H9 (cell line): ENCODE measurements at regions not wholly inside any gene's neighbourhood (a gene's known extent, or its start where the extent isn't known, plus 50 kb on each side); places are given as distances from the start of the nearest gene placed in this dataset.
"Not testable (repeated sequence)": the region's sequence is repeated elsewhere in the genome, so short reads cannot be mapped to it uniquely, and the experiment has no call there.

Source experiments
- DNase-seq: peaks from one replicate; pipeline ENCODE4 v3.0.0-alpha.2; 2017
- H2AFZ ChIP-seq: one replicate; pipeline ENCODE4 v1.6.1; 2013; ENCODE audit warnings: mild to moderate bottlenecking, low read length, control low read depth, moderate library complexity
- H2AK5ac ChIP-seq: 2 replicates; pipeline ENCODE4 v1.6.1; 2013; ENCODE audit warnings: low read length, control low read depth, mixed read lengths; ENCODE audit not compliant: insufficient read length
- H2BK120ac ChIP-seq: one replicate; pipeline ENCODE4 v1.6.1; 2013; ENCODE audit warnings: low read depth, mild to moderate bottlenecking, low read length, control low read depth, inconsistent platforms; ENCODE audit not compliant: poor library complexity, severe bottlenecking
- H2BK12ac ChIP-seq: 2 replicates; pipeline ENCODE4 v1.6.1; 2013; ENCODE audit warnings: low read length, control low read depth, mixed read lengths, low read depth; ENCODE audit not compliant: insufficient read length
- H2BK15ac ChIP-seq: 2 replicates; pipeline ENCODE4 v1.6.1; 2013; ENCODE audit warnings: low read depth, low read length, control low read depth
- H2BK20ac ChIP-seq: one replicate; pipeline ENCODE4 v1.6.1; 2013; ENCODE audit warnings: low read depth, mild to moderate bottlenecking, low read length, control low read depth, inconsistent platforms; ENCODE audit not compliant: poor library complexity, severe bottlenecking
- H2BK5ac ChIP-seq: 2 replicates; pipeline ENCODE4 v1.6.1; 2013; ENCODE audit warnings: low read length, control low read depth, mixed read lengths; ENCODE audit not compliant: insufficient read length
- H3K14ac ChIP-seq: 2 replicates; pipeline ENCODE4 v1.6.1; 2013; ENCODE audit warnings: low read length, control low read depth; ENCODE audit not compliant: insufficient read depth
- H3K18ac ChIP-seq: 2 replicates; pipeline ENCODE4 v1.6.1; 2013; ENCODE audit warnings: low read depth, mild to moderate bottlenecking, mixed read lengths, low read length, control low read depth; ENCODE audit not compliant: insufficient read length
- H3K23ac ChIP-seq: 2 replicates; pipeline ENCODE4 v1.6.1; 2013; ENCODE audit warnings: low read length, control low read depth, mixed read lengths, low read depth; ENCODE audit not compliant: insufficient read length
- H3K23me2 ChIP-seq: 2 replicates; pipeline ENCODE4 v1.6.1; 2013; ENCODE audit warnings: low read depth, mild to moderate bottlenecking, mixed read lengths, low read length, control low read depth; ENCODE audit not compliant: insufficient read length, poor library complexity, severe bottlenecking
- H3K27ac ChIP-seq: 2 replicates; pipeline ENCODE4 v1.5.1; 2013; ENCODE audit warnings: low read length, control low read depth, mixed read lengths, low read depth; ENCODE audit not compliant: insufficient read length
- H3K27me3 ChIP-seq: 2 replicates; pipeline ENCODE4 v1.6.1; 2013; ENCODE audit warnings: low read length, control low read depth, inconsistent platforms; ENCODE audit not compliant: insufficient read depth
- H3K4ac ChIP-seq: 2 replicates; pipeline ENCODE4 v1.6.1; 2013; ENCODE audit warnings: low read depth, mild to moderate bottlenecking, control low read depth, inconsistent platforms, low read length, moderate library complexity
- H3K4me1 ChIP-seq: 2 replicates; pipeline ENCODE4 v1.6.1; 2013; ENCODE audit warnings: low read length, control low read depth, inconsistent platforms; ENCODE audit not compliant: insufficient read depth
- H3K4me2 ChIP-seq: 2 replicates; pipeline ENCODE4 v1.6.1; 2013; ENCODE audit warnings: low read length, control low read depth, mixed read lengths; ENCODE audit not compliant: insufficient read length, insufficient read depth
- H3K56ac ChIP-seq: 2 replicates; pipeline ENCODE4 v1.6.1; 2013; ENCODE audit warnings: low read depth, mild to moderate bottlenecking, mixed read lengths, low read length, control low read depth; ENCODE audit not compliant: insufficient read length
- H3K79me1 ChIP-seq: 2 replicates; pipeline ENCODE4 v1.6.1; 2013; ENCODE audit warnings: low read depth, mild to moderate bottlenecking, moderate library complexity, low read length, control low read depth, inconsistent platforms; ENCODE audit not compliant: insufficient read depth, poor library complexity, severe bottlenecking
- H3K79me2 ChIP-seq: 2 replicates; pipeline ENCODE4 v1.6.1; 2013; ENCODE audit warnings: low read length, control low read depth, inconsistent platforms; ENCODE audit not compliant: insufficient read depth
- H3K9ac ChIP-seq: 2 replicates; pipeline ENCODE4 v1.6.1; 2013; ENCODE audit warnings: low read length, control low read depth, mixed read lengths; ENCODE audit not compliant: insufficient read length; ENCODE audit errors: extremely low read depth
- H3K9me3 ChIP-seq: one replicate; pipeline ENCODE4 v1.6.1; 2013; ENCODE audit warnings: low read depth, low read length, inconsistent platforms; ENCODE audit not compliant: control insufficient read depth
- H3T11ph ChIP-seq: one replicate; pipeline ENCODE4 v1.6.1; 2013; ENCODE audit warnings: mild to moderate bottlenecking, low read length, control low read depth, inconsistent platforms
- H4K20me1 ChIP-seq: one replicate; pipeline ENCODE4 v1.6.1; 2013; ENCODE audit not compliant: control insufficient read depth, insufficient read length, insufficient read depth
- H4K5ac ChIP-seq: 2 replicates; pipeline ENCODE4 v1.6.1; 2013; ENCODE audit warnings: low read depth, mild to moderate bottlenecking, mixed read lengths, low read length, control low read depth; ENCODE audit not compliant: insufficient read length
- H4K8ac ChIP-seq: replicated peaks from 2 replicates; pipeline ENCODE4 v1.6.1; 2013; ENCODE audit warnings: low read length, control low read depth, mixed read lengths, low read depth; ENCODE audit not compliant: insufficient read length
- H4K91ac ChIP-seq: 2 replicates; pipeline ENCODE4 v1.6.1; 2013; ENCODE audit warnings: low read depth, mild to moderate bottlenecking, moderate library complexity, mixed read lengths, low read length, control low read depth; ENCODE audit not compliant: insufficient read length
- H3K27ac Mint-ChIP-seq, 3 experiments: 2 replicates in 2 of 3; 3 replicates in 1 of 3; pipeline ENCODE4 v1.8.0; 2020 to 2021; ENCODE audit warnings: mixed read lengths in 3 of 3, mild to moderate bottlenecking in 1 of 3, moderate library complexity in 1 of 3
- H3K27me3 Mint-ChIP-seq: 2 replicates; pipeline ENCODE4 v1.8.0; 2021; ENCODE audit warnings: low read depth, mild to moderate bottlenecking, moderate library complexity, mixed read lengths
- H3K36me3 Mint-ChIP-seq, 3 experiments: 2 replicates in 2 of 3; 3 replicates in 1 of 3; pipeline ENCODE4 v1.8.0; 2020 to 2021; ENCODE audit warnings: low read depth in 3 of 3, mixed read lengths in 3 of 3; ENCODE audit not compliant: insufficient read depth in 1 of 3
- H3K4me1 Mint-ChIP-seq, 2 experiments: 2 replicates each; pipeline ENCODE4 v1.8.0; 2020; ENCODE audit warnings: mixed read lengths in 2 of 2
- H3K4me3 Mint-ChIP-seq, 2 experiments: 2 replicates in 1 of 2; 3 replicates in 1 of 2; pipeline ENCODE4 v1.8.0; 2020 to 2021; ENCODE audit warnings: mild to moderate bottlenecking in 2 of 2, mixed read lengths in 2 of 2, moderate library complexity in 1 of 2
- H3K9me3 Mint-ChIP-seq, 2 experiments: 2 replicates in 1 of 2; 3 replicates in 1 of 2; pipeline ENCODE4 v1.8.0; 2020; ENCODE audit warnings: mild to moderate bottlenecking in 2 of 2, mixed read lengths in 2 of 2, moderate library complexity in 1 of 2
- WGBS: extraction: QIAGEN DNeasy Blood & Tissue Kit; methylation state at CpG from one replicate; pipeline ENCODE4 v1.1.7; 2013; ENCODE audit warnings: missing lambda C conversion rate, low lambda C conversion rate, mixed read lengths; ENCODE audit not compliant: insufficient read length; ENCODE audit errors: extremely low coverage; 5-methylcytosine and 5-hydroxymethylcytosine counted together
- TF ChIP-seq, protein P1 (sequence below): fragments of 200-600 bp; sonication (generic); conservative IDR thresholded peaks from 3 replicates; pipeline ENCODE4 v1.8.0; 2021; ENCODE audit warnings: antibody characterized with exemption, mild to moderate bottlenecking

DNA sequence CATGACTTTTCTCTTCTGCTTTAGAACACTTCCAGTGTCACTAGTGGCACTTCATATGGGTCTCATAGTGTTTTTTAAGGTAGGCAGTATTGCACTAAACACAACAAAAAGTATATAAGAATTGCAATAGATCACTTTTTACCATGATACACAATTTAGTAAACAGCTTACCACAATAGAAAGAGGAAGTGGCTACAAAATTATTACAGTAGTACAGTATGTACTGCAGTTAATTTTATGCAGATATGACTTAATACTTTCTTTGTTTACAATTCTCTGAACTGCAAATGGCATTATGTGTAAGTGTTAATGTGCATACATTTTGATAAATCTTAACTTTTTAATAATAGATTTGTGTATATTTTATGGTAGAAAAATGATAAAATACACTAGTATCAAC lies 157.3 kb downstream of the RRAGB start:
- no peak overlapping the region for H3K4me2 ChIP-seq
- H3K27ac Mint-ChIP-seq, result no peak overlapping the region
- no peak overlapping the region for H3K14ac ChIP-seq
- TF ChIP-seq, protein P1, sequence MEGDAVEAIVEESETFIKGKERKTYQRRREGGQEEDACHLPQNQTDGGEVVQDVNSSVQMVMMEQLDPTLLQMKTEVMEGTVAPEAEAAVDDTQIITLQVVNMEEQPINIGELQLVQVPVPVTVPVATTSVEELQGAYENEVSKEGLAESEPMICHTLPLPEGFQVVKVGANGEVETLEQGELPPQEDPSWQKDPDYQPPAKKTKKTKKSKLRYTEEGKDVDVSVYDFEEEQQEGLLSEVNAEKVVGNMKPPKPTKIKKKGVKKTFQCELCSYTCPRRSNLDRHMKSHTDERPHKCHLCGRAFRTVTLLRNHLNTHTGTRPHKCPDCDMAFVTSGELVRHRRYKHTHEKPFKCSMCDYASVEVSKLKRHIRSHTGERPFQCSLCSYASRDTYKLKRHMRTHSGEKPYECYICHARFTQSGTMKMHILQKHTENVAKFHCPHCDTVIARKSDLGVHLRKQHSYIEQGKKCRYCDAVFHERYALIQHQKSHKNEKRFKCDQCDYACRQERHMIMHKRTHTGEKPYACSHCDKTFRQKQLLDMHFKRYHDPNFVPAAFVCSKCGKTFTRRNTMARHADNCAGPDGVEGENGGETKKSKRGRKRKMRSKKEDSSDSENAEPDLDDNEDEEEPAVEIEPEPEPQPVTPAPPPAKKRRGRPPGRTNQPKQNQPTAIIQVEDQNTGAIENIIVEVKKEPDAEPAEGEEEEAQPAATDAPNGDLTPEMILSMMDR, result no peak
- no peak overlapping the region for H2BK120ac ChIP-seq
- H2BK5ac ChIP-seq, result no peak overlapping the region
- no peak overlapping the region for H2BK20ac ChIP-seq
- H3K27ac ChIP-seq, result no peak overlapping the region
- H3K18ac ChIP-seq, result no peak overlapping the region
- no peaks in the 10 kb centered on the region for H3K23me2 ChIP-seq
- H3K9me3 ChIP-seq, result peaks cover 16% of the 10 kb centered on the region
- no peak overlapping the region for H2BK12ac ChIP-seq
- H2AFZ ChIP-seq, result no peak overlapping the region
- no peak for DNase-seq
- no peak overlapping the region for H4K8ac ChIP-seq
- H3K9me3 Mint-ChIP-seq, result peaks cover 36 to 55% of the 10 kb centered on the region in 2 experiments
- H4K20me1 ChIP-seq, result no peaks in the 10 kb centered on the region
- no peak overlapping the region for H3K9ac ChIP-seq
- H2AK5ac ChIP-seq, result no peak overlapping the region
- H3K4ac ChIP-seq, result no peak overlapping the region
- H3K79me2 ChIP-seq, result no peaks in the 10 kb centered on the region
- H2BK15ac ChIP-seq, result no peak overlapping the region
- H3T11ph ChIP-seq, result no peak overlapping the region
- H3K27me3 ChIP-seq, result no peaks in the 10 kb centered on the region
- H3K4me1 Mint-ChIP-seq, result peaks cover 7 to 14% of the 10 kb centered on the region in 2 experiments; a peak in 3 of 4 replicates
- H3K56ac ChIP-seq, result no peak overlapping the region
- no peak overlapping the region for H3K23ac ChIP-seq
- H4K91ac ChIP-seq, result no peak overlapping the region
- no peaks in the 10 kb centered on the region for H3K27me3 Mint-ChIP-seq
- peaks cover 2 to 5% (median 3%) of the 10 kb centered on the region in 3 experiments; a peak in 5 of 7 replicates for H3K36me3 Mint-ChIP-seq
- no peak overlapping the region for H3K4me3 Mint-ChIP-seq
- H3K4me1 ChIP-seq, result no peaks in the 10 kb centered on the region; the same call in 1 of the 2 replicates
- no peaks in the 10 kb centered on the region for H3K79me1 ChIP-seq
- no peak overlapping the region for H4K5ac ChIP-seq

DNA sequence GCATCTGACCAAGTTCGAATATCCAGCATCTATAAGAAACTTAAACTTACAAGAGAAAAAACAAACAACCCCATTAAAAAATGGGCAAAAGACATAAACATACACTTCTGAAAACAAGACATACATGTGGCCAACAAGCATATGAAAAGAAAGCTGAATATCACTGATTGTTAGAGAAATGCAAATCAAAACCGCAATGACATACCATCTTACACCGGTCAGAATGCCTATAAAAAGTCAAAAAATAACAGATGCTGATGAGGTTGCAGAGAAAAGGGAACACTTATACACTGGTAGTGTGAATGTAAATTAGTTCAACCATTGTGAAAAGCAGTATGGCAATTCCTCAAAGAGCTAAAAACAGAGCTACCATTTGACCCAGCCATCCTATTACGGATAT lies 166.0 kb downstream of the RRAGB start:
- H3K4me1 Mint-ChIP-seq, H4K5ac ChIP-seq, H4K8ac ChIP-seq, H3K23ac ChIP-seq, H3K4me3 Mint-ChIP-seq, H3K18ac ChIP-seq, H3K9me3 ChIP-seq, H4K20me1 ChIP-seq, H4K91ac ChIP-seq, H2BK15ac ChIP-seq, H3K36me3 Mint-ChIP-seq, H3K4me1 ChIP-seq, H3K9ac ChIP-seq, H3K4me2 ChIP-seq, H3K56ac ChIP-seq, H3K27me3 Mint-ChIP-seq, H2BK120ac ChIP-seq, H2AK5ac ChIP-seq, H2BK5ac ChIP-seq, H3K27ac Mint-ChIP-seq, H3K79me1 ChIP-seq, H3K4ac ChIP-seq, H3K27ac ChIP-seq, H3K79me2 ChIP-seq, H3K27me3 ChIP-seq, H2AFZ ChIP-seq, H2BK12ac ChIP-seq, H3T11ph ChIP-seq, H2BK20ac ChIP-seq, DNase-seq, H3K23me2 ChIP-seq, H3K14ac ChIP-seq: not testable (repeated sequence)
- H3K9me3 Mint-ChIP-seq, result peaks cover 20 to 22% of the 10 kb centered on the region in 2 experiments
- no CpG with 5 or more reads among the region's 4 CpGs for WGBS
